GM23248 (cell line): ENCODE measurements at regions not wholly inside any gene's neighbourhood (a gene's known extent, or its start where the extent isn't known, plus 50 kb on each side); places are given as distances from the start of the nearest gene placed in this dataset.
A peak's percentile ranks its signal among the peaks of the same experiment; 100 is the strongest.

Experiments used
- DNase-seq: peaks from one replicate; pipeline ENCODE4 v3.0.0-alpha.2; 2015
- H2AFZ ChIP-seq: fragments of 200-600 bp; sonication (generic); 2 replicates; pipeline ENCODE4 v1.6.1; 2016; ENCODE audit warnings: antibody characterized with exemption
- H3F3A ChIP-seq: fragments of 200-600 bp; sonication (generic); 2 replicates; pipeline ENCODE4 v1.6.1; 2016; ENCODE audit warnings: mild to moderate bottlenecking, antibody characterized with exemption, mixed run types; ENCODE audit not compliant: insufficient read depth
- H3K27ac ChIP-seq: fragments of 200-600 bp; sonication (generic); 2 replicates; pipeline ENCODE4 v1.5.1; 2016; ENCODE audit warnings: mild to moderate bottlenecking
- H3K27me3 ChIP-seq: fragments of 200-600 bp; sonication (generic); replicated peaks from 2 replicates; pipeline ENCODE4 v1.6.1; 2016; ENCODE audit warnings: mild to moderate bottlenecking; ENCODE audit not compliant: insufficient read depth
- H3K36me3 ChIP-seq: fragments of 200-600 bp; sonication (generic); 2 replicates; pipeline ENCODE4 v1.6.1; 2016; ENCODE audit warnings: low read depth, mild to moderate bottlenecking
- H3K4me1 ChIP-seq: fragments of 200-600 bp; sonication (generic); 2 replicates; pipeline ENCODE4 v1.6.1; 2016; ENCODE audit warnings: mild to moderate bottlenecking; ENCODE audit not compliant: insufficient read depth
- H3K4me2 ChIP-seq: fragments of 200-600 bp; sonication (generic); one replicate; pipeline ENCODE4 v1.6.1; 2016; ENCODE audit warnings: mild to moderate bottlenecking; ENCODE audit not compliant: unreplicated experiment
- H3K4me3 ChIP-seq: fragments of 200-600 bp; sonication (generic); 2 replicates; pipeline ENCODE4 v1.5.1; 2016; ENCODE audit warnings: mild to moderate bottlenecking
- H3K79me2 ChIP-seq: fragments of 200-600 bp; sonication (generic); 2 replicates; pipeline ENCODE4 v1.6.1; 2016; ENCODE audit warnings: mild to moderate bottlenecking; ENCODE audit not compliant: insufficient read depth
- H3K9ac ChIP-seq: fragments of 200-600 bp; sonication (generic); 2 replicates; pipeline ENCODE4 v1.6.1; 2016; ENCODE audit warnings: mild to moderate bottlenecking
- H3K9me2 ChIP-seq: fragments of 200-600 bp; sonication (generic); 2 replicates; pipeline ENCODE4 v1.6.1; 2016; ENCODE audit warnings: mixed run types, mild to moderate bottlenecking, moderate library complexity; ENCODE audit not compliant: insufficient read depth
- H3K9me3 ChIP-seq: fragments of 200-600 bp; sonication (generic); one replicate; pipeline ENCODE4 v1.6.1; 2017; ENCODE audit warnings: low read depth
- H4K20me1 ChIP-seq: fragments of 200-600 bp; sonication (generic); 2 replicates; pipeline ENCODE4 v1.6.0; 2016; ENCODE audit not compliant: insufficient read depth
- EZH2 ChIP-seq: fragments of 200-600 bp; sonication (generic); IDR thresholded peaks from 2 replicates; pipeline ENCODE4 v1.6.1; 2018; ENCODE audit warnings: antibody characterized with exemption, mild to moderate bottlenecking; ENCODE audit not compliant: insufficient read depth, poor library complexity, severe bottlenecking
- EZH2phosphoT487 ChIP-seq: fragments of 200-600 bp; sonication (generic); IDR thresholded peaks from 2 replicates; pipeline ENCODE4 v1.6.1; 2018; ENCODE audit warnings: antibody characterized with exemption, moderate library complexity, mild to moderate bottlenecking, low read depth; ENCODE audit not compliant: insufficient read depth
- WGBS, 2 experiments: methylation state at CpG; one replicate each; pipeline ENCODE4 v1.1.6; 2015 to 2017; ENCODE audit warnings: low lambda C conversion rate in 2 of 2, low coverage in 1 of 2; ENCODE audit errors: missing lambda C conversion rate in 2 of 2; 5-methylcytosine and 5-hydroxymethylcytosine counted together
- in situ Hi-C: fragments of 300-500 bp; cut with MboI; formaldehyde crosslinking; loops from 2 replicates; pipeline ENCODE4 v1.15.0; 2020

GRCh38 chr11:110827276-110827675 lies 115.0 kb upstream of the ARHGAP20 start:
- no peak overlapping the region for H3K4me3 ChIP-seq
- no peaks in the 10 kb centered on the region for H3K9me3 ChIP-seq

DNA sequence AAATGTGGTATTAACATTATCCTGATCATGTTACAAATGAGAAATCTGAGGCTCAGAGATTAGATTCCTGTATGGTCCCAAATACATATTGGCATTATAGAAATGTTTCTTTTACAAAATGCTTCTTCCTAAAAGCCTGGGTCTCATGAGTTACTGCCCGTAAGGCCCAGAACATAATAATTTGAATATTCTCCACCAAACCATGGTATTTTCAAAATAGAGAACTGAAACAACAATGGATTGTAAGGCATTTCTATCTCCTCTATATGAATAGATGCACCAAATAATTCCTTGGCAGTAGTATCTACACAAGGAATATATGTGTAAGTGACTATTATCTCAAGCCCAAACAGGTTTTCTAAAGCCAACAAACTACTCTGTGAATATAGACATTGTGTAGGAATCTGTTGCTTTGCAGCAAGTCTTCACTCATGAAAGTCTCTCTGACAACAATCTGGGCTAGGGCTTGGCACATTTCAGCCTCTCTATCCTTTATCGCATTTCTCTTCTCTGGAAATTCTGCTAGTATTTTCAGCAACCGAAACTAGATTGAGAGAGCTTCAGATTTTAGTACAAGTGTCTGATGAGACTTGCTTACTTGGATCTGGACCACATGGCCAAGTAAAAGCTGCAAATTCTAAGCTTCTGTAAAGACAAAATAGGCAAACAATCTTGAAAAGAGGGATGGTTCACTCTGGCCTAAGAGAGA lies 112.8 kb upstream of the ARHGAP20 start:
- no peak overlapping the region for H2AFZ ChIP-seq

More at GRCh38 chr11:110827276-110827675, 115.0 kb upstream of the ARHGAP20 start:
- Histone ChIP-seq H3K9ac (no peak overlapping the region), H4K20me1 (no peaks in the 10 kb centered on the region), H2AFZ (no peak overlapping the region), H3K4me2 (no peak overlapping the region), H3K4me1 (peaks cover 40% of the 10 kb centered on the region), H3K27ac (no peak overlapping the region), H3K9me2 (peaks cover 3% of the 10 kb centered on the region; the same call in 1 of the 2 replicates), H3F3A (peaks cover 24% of the 10 kb centered on the region), H3K27me3 (no peaks in the 10 kb centered on the region), H3K36me3 (no peaks in the 10 kb centered on the region), H3K79me2 (no peaks in the 10 kb centered on the region)
- in situ Hi-C loops, result no loop called here
- no peak for TF ChIP-seq EZH2phosphoT487
- TF ChIP-seq EZH2, result no peak
- WGBS, 2 experiments, result 93 to 94% methylated on average over 1 of the region's 1 CpG
- DNase-seq, result no peak

DNA sequence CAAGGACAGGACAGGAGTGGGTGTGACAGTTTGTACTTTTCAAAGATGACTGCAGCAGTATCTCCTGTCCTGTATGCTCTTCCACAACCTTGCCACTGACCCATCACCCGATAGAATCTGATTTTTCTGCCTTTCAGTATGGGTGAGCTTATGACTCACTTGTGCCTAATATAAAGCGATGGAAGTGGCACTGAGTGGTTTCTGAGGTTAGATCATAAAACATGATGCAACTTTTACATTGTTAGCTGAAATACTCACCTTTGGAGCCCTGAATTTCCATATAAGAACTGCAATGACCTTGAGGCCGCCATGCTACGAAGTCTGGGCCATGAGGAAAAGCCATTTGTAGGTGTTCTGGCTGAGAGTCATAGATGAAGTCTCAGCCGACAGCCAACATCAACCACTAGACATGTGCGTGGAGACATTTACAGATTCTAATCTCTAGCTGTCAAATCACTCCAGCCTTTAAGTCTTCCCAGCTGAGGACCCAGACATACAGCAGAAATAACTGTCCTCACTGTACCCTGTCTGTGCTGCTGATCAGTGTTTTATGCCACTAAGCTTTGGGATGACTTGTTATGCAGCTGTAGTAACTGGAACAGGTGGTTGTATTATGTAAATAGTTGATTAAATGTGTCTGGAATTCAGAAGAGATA lies 105.9 kb upstream of the ARHGAP20 start:
- H3K9ac ChIP-seq, result no peak overlapping the region
- no peak overlapping the region for H3K27ac ChIP-seq
- no peak overlapping the region for H2AFZ ChIP-seq
- DNase-seq, result peak; percentile 76
- H3K36me3 ChIP-seq, result no peaks in the 10 kb centered on the region
- H3K9me2 ChIP-seq, result no peaks in the 10 kb centered on the region
- TF ChIP-seq EZH2phosphoT487 (no peak), EZH2 (no peak)
- no peaks in the 10 kb centered on the region for H3K79me2 ChIP-seq
- H3F3A ChIP-seq, result no peaks in the 10 kb centered on the region
- in situ Hi-C loops, result no loop called here
- WGBS, 2 experiments, result 81 to 85% methylated on average over 6 of the region's 6 CpGs
- 0 out of 2 replicates have a peak, but pooled peaks cover 3% of the 10 kb centered on the region for H3K4me1 ChIP-seq
- H4K20me1 ChIP-seq, result no peaks in the 10 kb centered on the region
- no peaks in the 10 kb centered on the region for H3K27me3 ChIP-seq
- H3K4me3 ChIP-seq, result no peak overlapping the region
- no peak overlapping the region for H3K4me2 ChIP-seq
- no peaks in the 10 kb centered on the region for H3K9me3 ChIP-seq

More for the DNA sequence above, 112.8 kb upstream of the ARHGAP20 start:
- H3K9ac ChIP-seq, result no peak overlapping the region
- H3K9me3 ChIP-seq, result no peaks in the 10 kb centered on the region
- H3K36me3 ChIP-seq, result no peaks in the 10 kb centered on the region
- H4K20me1 ChIP-seq, result no peaks in the 10 kb centered on the region
- H3K79me2 ChIP-seq, result no peaks in the 10 kb centered on the region
- in situ Hi-C loops, result no loop called here
- no peak overlapping the region for H3K4me3 ChIP-seq
- peaks cover 21% of the 10 kb centered on the region for H3K4me1 ChIP-seq
- H3K27ac ChIP-seq, result no peak overlapping the region
- DNase-seq, result no peak
- H3F3A ChIP-seq, result peaks cover 12% of the 10 kb centered on the region; the same call in 1 of the 2 replicates
- H3K4me2 ChIP-seq, result no peak overlapping the region
- peaks cover 3% of the 10 kb centered on the region; the same call in 1 of the 2 replicates for H3K9me2 ChIP-seq
- WGBS, 2 experiments, result 96 to 97% methylated on average over 3 of the region's 3 CpGs
- H3K27me3 ChIP-seq, result no peaks in the 10 kb centered on the region
- TF ChIP-seq EZH2phosphoT487 (no peak), EZH2 (no peak)

GRCh38 chr11:110812086-110812733 lies 100.0 kb upstream of the ARHGAP20 start:
- no peak overlapping the region for H2AFZ ChIP-seq
- no peak overlapping the region for H3K4me3 ChIP-seq
- no peaks in the 10 kb centered on the region for H3K79me2 ChIP-seq
- no peaks in the 10 kb centered on the region for H3K4me1 ChIP-seq
- 81 to 83% methylated on average over 5 of the region's 5 CpGs for WGBS, 2 experiments
- DNase-seq, result no peak
- H3K27ac ChIP-seq, result no peak overlapping the region
- no peaks in the 10 kb centered on the region for H3K36me3 ChIP-seq
- no peaks in the 10 kb centered on the region for H3K9me2 ChIP-seq
- no peaks in the 10 kb centered on the region for H3F3A ChIP-seq
- H3K4me2 ChIP-seq, result no peak overlapping the region
- no peak overlapping the region for H3K9ac ChIP-seq
- no peaks in the 10 kb centered on the region for H4K20me1 ChIP-seq
- TF ChIP-seq EZH2phosphoT487 (no peak), EZH2 (no peak)
- no peaks in the 10 kb centered on the region for H3K9me3 ChIP-seq
- in situ Hi-C loops, result no loop called here
- H3K27me3 ChIP-seq, result no peaks in the 10 kb centered on the region
